HCT116 (cell line): ENCODE measurements at regions not wholly inside any gene's neighbourhood (a gene's known extent, or its start where the extent isn't known, plus 50 kb on each side); places are given as distances from the start of the nearest gene placed in this dataset.

ENCODE experiments used
- ATAC-seq: fragments of 200-7000 bp; cut with Tn5 transposase; 2 replicates; pipeline ENCODE4 v1.9.1; 2020; ENCODE audit warnings: mild to moderate bottlenecking, moderate library complexity
- BruUV-seq: library from RNA; stranded (reverse); fragments of 400-500 nt; replicated peaks from 2 replicates; lab custom pipeline; 2021; lab: Mats Ljungman, UMichigan
- CTCF ChIA-PET: fragments of 300-600 bp; sonication (Branson Sonifier 250); formaldehyde crosslinking; loops from one replicate; lab custom pipeline; 2021; ENCODE audit warnings: antibody characterized with exemption; lab: Charles Lee
- POLR2A ChIA-PET: fragments of 300-600, 350-600 bp; sonication (Branson Sonifier 250); formaldehyde crosslinking; loops from one replicate; lab custom pipeline; 2021; ENCODE audit warnings: antibody characterized with exemption; lab: Charles Lee
- RAD21 ChIA-PET, 2 experiments: fragments of 300-600 bp; sonication (Branson Sonifier 250); formaldehyde crosslinking; loops; one replicate each; lab custom pipeline; 2023; ENCODE audit warnings: low total read pairs in 2 of 2; ENCODE audit not compliant: uncharacterized antibody in 2 of 2, unreplicated experiment in 2 of 2, low non-redundant PET in 1 of 2; lab: Charles Lee
- DNase-seq: peaks from one replicate; pipeline ENCODE4 v3.0.0-alpha.2; 2010; ENCODE audit warnings: low read depth, low spot score
- H2AFZ ChIP-seq: fragments of 200-600 bp; shearing (Covaris generic), sonication (generic); 2 replicates; pipeline ENCODE4 v1.6.1; 2017; ENCODE audit warnings: low read depth, mixed run types, mixed read lengths, antibody characterized with exemption, low read length; ENCODE audit not compliant: poor library complexity, severe bottlenecking
- H3K27ac ChIP-seq: 2 replicates; pipeline ENCODE4 v1.5.1; 2012; ENCODE audit warnings: low read depth, low read length
- H3K27me3 ChIP-seq: fragments of 200-600 bp; sonication (generic); 2 replicates; pipeline ENCODE4 v1.6.1; 2016; ENCODE audit warnings: mixed run types, low read length, mixed read lengths; ENCODE audit not compliant: insufficient read depth
- H3K36me3 ChIP-seq, 2 experiments: fragments of 200-500 bp in 1 of 2; fragments of 200-600 bp in 1 of 2; sonication (Bioruptor generic) in 1 of 2; sonication (generic) in 1 of 2; 2 replicates each; pipeline versions ENCODE4 v1.5.1 to v1.6.1; 2014 to 2016; ENCODE audit warnings: low read length in 2 of 2, inconsistent platforms in 1 of 2, mixed read lengths in 1 of 2, mixed run types in 1 of 2; ENCODE audit not compliant: insufficient read depth in 2 of 2, control insufficient read depth in 1 of 2
- H3K4me1 ChIP-seq, 2 experiments: fragments of 200-600 bp in 1 of 2; sonication (generic) in 1 of 2; 2 replicates each; pipeline versions ENCODE4 v1.5.1 to v1.6.1; 2012 to 2017; ENCODE audit warnings: low read length in 2 of 2, inconsistent platforms in 1 of 2, mild to moderate bottlenecking in 1 of 2, mixed read lengths in 1 of 2, mixed run types in 1 of 2, moderate library complexity in 1 of 2; ENCODE audit not compliant: insufficient read depth in 2 of 2, control insufficient read depth in 1 of 2
- H3K4me2 ChIP-seq: fragments of 200-600 bp; sonication (generic); 2 replicates; pipeline ENCODE4 v1.6.1; 2017; ENCODE audit warnings: mixed run types, low read length, mixed read lengths
- H3K4me3 ChIP-seq, 2 experiments: fragments of 200-600 bp in 1 of 2; sonication (generic) in 1 of 2; replicated peaks in 1 of 2; 2 replicates each; pipeline ENCODE4 v1.5.1; 2011 to 2016; ENCODE audit warnings: low read length in 2 of 2, control low read depth in 1 of 2, low read depth in 1 of 2, mild to moderate bottlenecking in 1 of 2, mixed read lengths in 1 of 2, mixed run types in 1 of 2
- H3K79me2 ChIP-seq: fragments of 200-600 bp; sonication (generic); 2 replicates; pipeline ENCODE4 v1.6.1; 2017; ENCODE audit warnings: mild to moderate bottlenecking, mixed run types, low read length, moderate library complexity, mixed read lengths; ENCODE audit not compliant: insufficient read depth
- H3K9ac ChIP-seq: fragments of 200-600 bp; sonication (generic); 2 replicates; pipeline ENCODE4 v1.6.1; 2016; ENCODE audit warnings: low read length, mixed read lengths
- H3K9me2 ChIP-seq: fragments of 200-600 bp; sonication (generic), shearing (Covaris generic); 2 replicates; pipeline ENCODE4 v1.6.1; 2017; ENCODE audit warnings: mixed run types, mild to moderate bottlenecking, moderate library complexity; ENCODE audit not compliant: insufficient read depth
- H3K9me3 ChIP-seq, 2 experiments: fragments of 200-500 bp in 1 of 2; fragments of 200-600 bp in 1 of 2; sonication (Bioruptor generic) in 1 of 2; sonication (generic) in 1 of 2; 2 replicates each; pipeline ENCODE4 v1.6.1; 2014 to 2017; ENCODE audit warnings: low read length in 2 of 2, mixed read lengths in 2 of 2, inconsistent platforms in 1 of 2, low read depth in 1 of 2, mild to moderate bottlenecking in 1 of 2, mixed run types in 1 of 2, moderate library complexity in 1 of 2; ENCODE audit not compliant: control insufficient read depth in 1 of 2, insufficient read depth in 1 of 2
- H4K20me1 ChIP-seq: fragments of 200-600 bp; sonication (generic), shearing (Covaris generic); 2 replicates; pipeline ENCODE4 v1.6.1; 2017; ENCODE audit warnings: mixed run types, mild to moderate bottlenecking, moderate library complexity; ENCODE audit not compliant: insufficient read depth
- ATF3 ChIP-seq: IDR thresholded peaks from 2 replicates; pipeline ENCODE4 v1.6.1; 2012
- CEBPB ChIP-seq: IDR thresholded peaks from 2 replicates; pipeline ENCODE4 v1.6.1; 2012; ENCODE audit warnings: low read depth
- CTCF ChIP-seq, 3 experiments: fragments of 200-600 bp in 1 of 3; sonication (generic) in 1 of 3; IDR thresholded peaks in 2 of 3; conservative IDR thresholded peaks in 1 of 3; 2 replicates each; pipeline ENCODE4 v1.5.1; 2012 to 2017; ENCODE audit warnings: low read depth in 2 of 3, low read length in 2 of 3, antibody characterized with exemption in 1 of 3, borderline replicate concordance in 1 of 3, control low read depth in 1 of 3, mild to moderate bottlenecking in 1 of 3, mixed read lengths in 1 of 3, mixed run types in 1 of 3, moderate library complexity in 1 of 3; ENCODE audit not compliant: insufficient read depth in 1 of 3
- EGR1 ChIP-seq: IDR thresholded peaks from 2 replicates; pipeline ENCODE4 v1.6.1; 2012; ENCODE audit warnings: low read depth
- EZH2 ChIP-seq: fragments of 200-600 bp; sonication (generic); IDR thresholded peaks from 2 replicates; pipeline ENCODE4 v1.6.1; 2017; ENCODE audit warnings: antibody characterized with exemption, mixed run types
- FOSL1 ChIP-seq: IDR thresholded peaks from 2 replicates; pipeline ENCODE4 v1.6.1; 2012; ENCODE audit warnings: low read depth
- JUND ChIP-seq: IDR thresholded peaks from 2 replicates; pipeline ENCODE4 v1.6.1; 2012
- TCF7L2 ChIP-seq: IDR thresholded peaks from 2 replicates; pipeline ENCODE4 v1.7.0; 2011; ENCODE audit warnings: borderline replicate concordance, inconsistent platforms; ENCODE audit not compliant: insufficient read depth, insufficient read length; ENCODE audit errors: extremely low read depth
- YY1 ChIP-seq: IDR thresholded peaks from 2 replicates; pipeline ENCODE4 v1.6.1; 2011; ENCODE audit warnings: low read length, low read depth, moderate library complexity, mild to moderate bottlenecking; ENCODE audit not compliant: insufficient replicate concordance; ENCODE audit errors: extremely low read depth
- ZBTB33 ChIP-seq: IDR thresholded peaks from 2 replicates; pipeline ENCODE4 v1.6.1; 2011; ENCODE audit warnings: mild to moderate bottlenecking, low read length, moderate library complexity; ENCODE audit not compliant: insufficient replicate concordance; ENCODE audit errors: extremely low read depth
- ZFX ChIP-seq: fragments of 450-650 bp; IDR thresholded peaks from 2 replicates; pipeline ENCODE4 v1.6.1; 2017
- intact Hi-C: fragments of 100-400 bp; cut with micrococcal nuclease; formaldehyde crosslinking; loops from 2 replicates; pipeline ENCODE4 v1.10.0; 2022

GRCh38 chr18:26738706-26739105 is 126.8 kb downstream of the AQP4 start:
- no peak overlapping the region for H3K9ac ChIP-seq
- DNase-seq, result no peak
- TF ChIP-seq EZH2 (no peak), ATF3 (no peak), CTCF (IDR thresholded peaks at IDR 0.05 in 2 of 3, conservative IDR thresholded peaks at IDR 0.05 in 1 of 3; ENCODE audit: borderline replicate concordance in 1 of 3, insufficient read depth in 1 of 3, low read depth in 2 of 3, low read length in 2 of 3) (no peak), TCF7L2 (no peak), ZBTB33 (no peak), FOSL1 (no peak), ZFX (no peak), YY1 (no peak), JUND (no peak), EGR1 (no peak), CEBPB (no peak)
- ChIA-PET RAD21 (no interaction called here), POLR2A (no interaction called here), CTCF (no interaction called here)
- H3K4me3 ChIP-seq, result no peak overlapping the region
- H3K27me3 ChIP-seq, result no peaks in the 10 kb centered on the region
- no peaks in the 10 kb centered on the region for H3K79me2 ChIP-seq
- H3K9me2 ChIP-seq, result no peaks in the 10 kb centered on the region
- no peaks in the 10 kb centered on the region for H3K4me1 ChIP-seq
- no peaks in the 10 kb centered on the region for H3K36me3 ChIP-seq
- no peak overlapping the region for H3K27ac ChIP-seq
- no peak overlapping the region for H3K4me2 ChIP-seq
- BruUV-seq, result no TSS peak
- H4K20me1 ChIP-seq, result no peaks in the 10 kb centered on the region
- intact Hi-C loops, result no loop called here
- no peak for ATAC-seq
- no peaks in the 10 kb centered on the region for H3K9me3 ChIP-seq
- no peak overlapping the region for H2AFZ ChIP-seq
